OCI-LY1 (cell line): ENCODE measurements at regions not wholly inside any gene's neighbourhood (a gene's known extent, or its start where the extent isn't known, plus 50 kb on each side); places are given as distances from the start of the nearest gene placed in this dataset.
"Not testable (repeated sequence)": the region's sequence is repeated elsewhere in the genome, so short reads cannot be mapped to it uniquely, and the experiment has no call there.

Experiments used
- H2AFZ ChIP-seq: fragments of 200-600 bp; sonication (generic), shearing (Covaris generic); 2 replicates; pipeline ENCODE4 v1.6.0; 2014; ENCODE audit warnings: antibody characterized with exemption, mild to moderate bottlenecking, low read length
- H3F3A ChIP-seq: fragments of 200-600 bp; sonication (generic), shearing (Covaris generic); 2 replicates; pipeline ENCODE4 v1.6.0; 2014; ENCODE audit warnings: mild to moderate bottlenecking, antibody characterized with exemption, low read length, moderate library complexity; ENCODE audit not compliant: insufficient read depth
- H3K27ac ChIP-seq: fragments of 200-600 bp; sonication (generic); 2 replicates; pipeline ENCODE4 v1.5.1; 2014; ENCODE audit warnings: low read length, mixed run types, mild to moderate bottlenecking, low read depth; ENCODE audit not compliant: poor library complexity, severe bottlenecking
- H3K27me3 ChIP-seq: fragments of 200-600 bp; sonication (generic); 2 replicates; pipeline ENCODE4 v1.6.0; 2014; ENCODE audit warnings: antibody characterized with exemption, mild to moderate bottlenecking, low read length, moderate library complexity; ENCODE audit not compliant: insufficient read depth
- H3K36me3 ChIP-seq: fragments of 200-600 bp; sonication (generic); 2 replicates; pipeline ENCODE4 v1.6.1; 2014; ENCODE audit warnings: mild to moderate bottlenecking, antibody characterized with exemption, low read length, moderate library complexity, mixed read lengths; ENCODE audit not compliant: insufficient read depth
- H3K4me1 ChIP-seq: fragments of 200-600 bp; sonication (generic); 2 replicates; pipeline ENCODE4 v1.5.1; 2014; ENCODE audit warnings: mild to moderate bottlenecking, low read length, moderate library complexity; ENCODE audit not compliant: insufficient read depth, severe bottlenecking
- H3K4me2 ChIP-seq: fragments of 200-600 bp; sonication (generic), shearing (Covaris generic); 2 replicates; pipeline ENCODE4 v1.6.1; 2014; ENCODE audit warnings: low read length
- H3K4me3 ChIP-seq: fragments of 200-600 bp; sonication (generic); 2 replicates; pipeline ENCODE4 v1.5.1; 2014; ENCODE audit warnings: low read length, low read depth, mild to moderate bottlenecking, mixed read lengths; ENCODE audit not compliant: poor library complexity, severe bottlenecking
- H3K79me2 ChIP-seq: fragments of 200-600 bp; shearing (Covaris generic); 2 replicates; pipeline ENCODE4 v1.6.1; 2016; ENCODE audit warnings: mixed run types, low read length, mixed read lengths; ENCODE audit not compliant: insufficient read depth
- H3K9ac ChIP-seq: fragments of 200-600 bp; sonication (generic), shearing (Covaris generic); 2 replicates; pipeline ENCODE4 v1.6.1; 2014; ENCODE audit warnings: mild to moderate bottlenecking, low read length, mixed read lengths
- H3K9me2 ChIP-seq: fragments of 200-600 bp; sonication (generic), shearing (Covaris generic); 2 replicates; pipeline ENCODE4 v1.6.1; 2014; ENCODE audit warnings: low read depth, mild to moderate bottlenecking, low read length, mixed read lengths
- H3K9me3 ChIP-seq: fragments of 200-600 bp; shearing (Covaris generic); 2 replicates; pipeline ENCODE4 v1.6.1; 2014; ENCODE audit warnings: low read length, mixed read lengths
- H4K20me1 ChIP-seq: fragments of 200-600 bp; sonication (generic), shearing (Covaris generic); 2 replicates; pipeline ENCODE4 v1.6.0; 2016; ENCODE audit warnings: mild to moderate bottlenecking, low read length; ENCODE audit not compliant: insufficient read depth
- CTCF ChIP-seq: fragments of 200-600 bp; sonication (generic), shearing (Covaris generic); IDR thresholded peaks from 2 replicates; pipeline ENCODE4 v1.5.1; 2017; ENCODE audit warnings: mild to moderate bottlenecking, antibody characterized with exemption, low read length, moderate library complexity, mixed read lengths
- EZH2 ChIP-seq: fragments of 200-600 bp; sonication (generic), shearing (Covaris generic); IDR thresholded peaks from 2 replicates; pipeline ENCODE4 v1.8.0; 2017; ENCODE audit warnings: borderline replicate concordance, mixed run types, mild to moderate bottlenecking, antibody characterized with exemption, low read length, moderate library complexity, mixed read lengths

DNA sequence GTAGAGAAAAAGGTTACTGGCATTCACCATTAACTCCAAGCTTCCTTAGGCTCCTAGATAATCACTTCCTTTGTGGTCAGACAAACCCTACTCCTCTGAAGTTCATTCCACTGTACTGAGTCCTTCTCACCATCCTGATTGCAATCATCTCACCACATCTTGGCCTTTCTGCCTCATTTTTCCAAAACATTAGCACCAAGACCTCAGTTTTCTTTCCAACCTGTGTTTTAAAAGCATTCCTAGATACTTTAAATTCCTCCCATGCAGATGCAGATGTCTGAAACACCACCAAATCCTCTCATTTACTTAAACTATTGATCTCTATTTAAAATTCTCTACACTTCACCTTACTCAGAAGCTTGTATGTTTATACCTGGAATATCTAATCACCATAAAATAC is 961.3 kb upstream of the CTNND2 start:
- Histone ChIP-seq H3K27me3 (no peaks in the 10 kb centered on the region), H4K20me1 (no peaks in the 10 kb centered on the region), H3K27ac (no peak overlapping the region), H3K4me3 (no peak overlapping the region), H3K36me3 (no peaks in the 10 kb centered on the region), H2AFZ (no peak overlapping the region), H3K9me2 (no peaks in the 10 kb centered on the region), H3K9me3 (no peaks in the 10 kb centered on the region), H3F3A (no peaks in the 10 kb centered on the region), H3K4me1 (no peaks in the 10 kb centered on the region), H3K4me2 (no peak overlapping the region), H3K9ac (no peak overlapping the region), H3K79me2 (no peaks in the 10 kb centered on the region)
- no peak for TF ChIP-seq EZH2
- no peak for TF ChIP-seq CTCF

GRCh38 chr5:12861886-12862654 is 957.8 kb upstream of the CTNND2 start:
- Histone ChIP-seq H3K79me2 (no peaks in the 10 kb centered on the region), H3K27me3 (no peaks in the 10 kb centered on the region), H3K27ac (no peak overlapping the region), H3K9me3 (no peaks in the 10 kb centered on the region), H3K4me3 (no peak overlapping the region), H3K9me2 (no peaks in the 10 kb centered on the region), H4K20me1 (no peaks in the 10 kb centered on the region), H3K4me2 (no peak overlapping the region), H3K36me3 (no peaks in the 10 kb centered on the region), H2AFZ (no peak overlapping the region), H3F3A (no peaks in the 10 kb centered on the region), H3K9ac (no peak overlapping the region), H3K4me1 (no peaks in the 10 kb centered on the region)
- no peak for TF ChIP-seq EZH2
- TF ChIP-seq CTCF, result no peak

DNA sequence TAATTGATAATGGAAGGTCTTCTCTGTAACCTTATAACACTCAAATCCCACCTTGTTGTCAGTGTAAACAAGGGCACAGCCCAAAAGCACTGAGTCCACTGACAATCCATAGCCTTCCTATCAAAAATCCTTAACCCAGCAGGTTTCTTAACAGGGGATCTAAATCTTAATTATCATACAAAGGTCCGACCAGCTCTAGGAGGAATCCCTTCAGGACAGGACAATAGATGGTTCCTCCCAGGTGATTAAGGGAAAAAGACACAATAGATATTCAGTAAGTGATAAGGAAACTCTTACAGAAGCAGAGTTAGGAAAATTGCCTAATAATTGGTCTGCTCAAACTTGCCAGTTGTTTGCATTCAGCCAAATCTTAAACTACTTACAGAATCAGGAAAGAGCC is 951.9 kb upstream of the CTNND2 start:
- not testable (repeated sequence) for H3K27me3 ChIP-seq, H2AFZ ChIP-seq, H3K79me2 ChIP-seq, H3F3A ChIP-seq, H3K9me3 ChIP-seq, H3K36me3 ChIP-seq, H3K4me1 ChIP-seq, H3K4me3 ChIP-seq, H3K9me2 ChIP-seq, H3K4me2 ChIP-seq, H4K20me1 ChIP-seq, H3K27ac ChIP-seq, H3K9ac ChIP-seq

- no peaks in the 10 kb centered on the region for H4K20me1 ChIP-seq
- TF ChIP-seq EZH2 (no peak), CTCF (no peak)
- no peaks in the 10 kb centered on the region for H3K4me1 ChIP-seq
Measured at GRCh38 chr5:12854386-12854785, 950.1 kb upstream of the CTNND2 start.

More at GRCh38 chr5:12854386-12854785, 950.1 kb upstream of the CTNND2 start:
- Histone ChIP-seq H3K9me2 (no peaks in the 10 kb centered on the region), H3K4me3 (no peak overlapping the region), H3F3A (no peaks in the 10 kb centered on the region), H3K27ac (no peak overlapping the region), H3K36me3 (no peaks in the 10 kb centered on the region), H3K4me2 (no peak overlapping the region), H3K79me2 (no peaks in the 10 kb centered on the region), H3K27me3 (no peaks in the 10 kb centered on the region), H3K9ac (no peak overlapping the region), H2AFZ (no peak overlapping the region), H3K9me3 (no peaks in the 10 kb centered on the region)
